ENCODE measurements at regions not wholly inside any gene's neighbourhood (a gene's known extent, or its start where the extent isn't known, plus 50 kb on each side); places are given as distances from the start of the nearest gene placed in this dataset.

GRCh38 chr15:77827860-77828259 is 195.1 kb upstream of the LINGO1 start:
- H3K27me3 ChIP-seq = peaks cover 0 to 8% of the 10 kb centered on the region in 2 donors
- H3K4me1 ChIP-seq = no peaks in the 10 kb centered on the region
- no peaks in the 10 kb centered on the region for H3K36me3 ChIP-seq
- no peak overlapping the region for H3K4me3 ChIP-seq
- no peaks in the 10 kb centered on the region for H3K9me3 ChIP-seq
- no peak for DNase-seq (ENCODE audit: low spot score in 2 of 2)
- 91 to 96% methylated on average over 4 of the region's 4 CpGs for WGBS, 2 donors
- TF ChIP-seq POLR2A (IDR thresholded peaks at IDR 0.05) = no peak
- no peak for TF ChIP-seq CTCF (IDR thresholded peaks at IDR 0.05)
- no peak for TF ChIP-seq EP300 (IDR thresholded peaks at IDR 0.05)
- H3K27ac ChIP-seq = no peak overlapping the region

GRCh38 chr15:77826006-77826695 is 193.4 kb upstream of the LINGO1 start:
- TF ChIP-seq EP300 (IDR thresholded peaks at IDR 0.05) = no peak
- no peak for TF ChIP-seq POLR2A (IDR thresholded peaks at IDR 0.05)
- no peak for TF ChIP-seq CTCF (IDR thresholded peaks at IDR 0.05)
- H3K4me3 ChIP-seq = no peak overlapping the region
- peaks cover 0 to 16% of the 10 kb centered on the region in 2 donors for H3K27me3 ChIP-seq
- WGBS, 2 donors = 75 to 81% methylated on average over 11 of the region's 11 CpGs
- no peaks in the 10 kb centered on the region for H3K4me1 ChIP-seq
- DNase-seq (ENCODE audit: low spot score in 2 of 2) = no peak
- H3K9me3 ChIP-seq = no peaks in the 10 kb centered on the region
- no peak overlapping the region for H3K27ac ChIP-seq
- no peaks in the 10 kb centered on the region for H3K36me3 ChIP-seq

- no peak for DNase-seq (ENCODE audit: low spot score in 2 of 2)
- Histone ChIP-seq H3K27me3 (peaks cover 0 to 22% of the 10 kb centered on the region in 2 donors), H3K27ac (no peak overlapping the region), H3K4me1 (no peaks in the 10 kb centered on the region), H3K9me3 (no peaks in the 10 kb centered on the region), H3K4me3 (no peak overlapping the region), H3K36me3 (no peaks in the 10 kb centered on the region)
- WGBS, 2 donors = 86 to 92% methylated on average over 7 of the region's 7 CpGs
- no peak for TF ChIP-seq EP300 (IDR thresholded peaks at IDR 0.05)
- TF ChIP-seq CTCF (IDR thresholded peaks at IDR 0.05) = no peak
- no peak for TF ChIP-seq POLR2A (IDR thresholded peaks at IDR 0.05)
Observed at GRCh38 chr15:77825546-77825945, 192.8 kb upstream of the LINGO1 start.

- Histone ChIP-seq H3K4me3 (no peak overlapping the region), H3K4me1 (peaks cover 0 to 2% (median 0%) of the 10 kb centered on the region in 4 donors), H3K9me3 (no peaks in the 10 kb centered on the region), H3K27ac (no peak overlapping the region), H3K27me3 (peaks cover 0 to 26% of the 10 kb centered on the region in 2 donors), H3K36me3 (no peaks in the 10 kb centered on the region)
- TF ChIP-seq CTCF (IDR thresholded peaks at IDR 0.05) (no peak), EP300 (IDR thresholded peaks at IDR 0.05) (no peak), POLR2A (IDR thresholded peaks at IDR 0.05) (no peak)
- no peak for DNase-seq (ENCODE audit: low spot score in 2 of 2)
- WGBS, 2 donors = 81 to 92% methylated on average over 3 of the region's 3 CpGs
Observed at GRCh38 chr15:77825252-77825542, 192.5 kb upstream of the LINGO1 start.

- Histone ChIP-seq H3K27ac (no peak overlapping the region), H3K36me3 (no peaks in the 10 kb centered on the region), H3K9me3 (no peaks in the 10 kb centered on the region), H3K27me3 (peaks cover 0 to 31% of the 10 kb centered on the region in 2 donors), H3K4me3 (no peak overlapping the region), H3K4me1 (peaks cover 0 to 8% (median 0%) of the 10 kb centered on the region in 4 donors)
- 71 to 80% methylated on average over 8 to 13 of the region's 13 CpGs for WGBS, 2 donors
- no peak for TF ChIP-seq CTCF (IDR thresholded peaks at IDR 0.05)
- TF ChIP-seq POLR2A (IDR thresholded peaks at IDR 0.05) = no peak
- no peak for TF ChIP-seq EP300 (IDR thresholded peaks at IDR 0.05)
- DNase-seq (ENCODE audit: low spot score in 2 of 2) = no peak
Observed at GRCh38 chr15:77824361-77825251, 191.9 kb upstream of the LINGO1 start.

All from tibial nerve (tissue), 4 donors.